Mucosa of rectum (tissue), 2 donors: ENCODE measurements at regions not wholly inside any gene's neighbourhood (a gene's known extent, or its start where the extent isn't known, plus 50 kb on each side); places are given as distances from the start of the nearest gene placed in this dataset.
"Not testable (repeated sequence)": the region's sequence is repeated elsewhere in the genome, so short reads cannot be mapped to it uniquely, and the experiment has no call there.

ENCODE experiments used
- H3K27ac ChIP-seq, 2 donors: one replicate each; pipeline ENCODE4 v1.7.0; 2013; ENCODE audit warnings: inconsistent platforms in 2 of 2, low read depth in 2 of 2, low read length in 2 of 2
- H3K27me3 ChIP-seq, 2 donors: one replicate each; pipeline ENCODE4 v1.7.0; 2013; ENCODE audit warnings: low read length in 2 of 2; ENCODE audit not compliant: control insufficient read depth in 2 of 2, insufficient read depth in 2 of 2
- H3K36me3 ChIP-seq, 2 donors: one replicate each; pipeline ENCODE4 v1.7.0; 2013; ENCODE audit warnings: low read length in 2 of 2; ENCODE audit not compliant: control insufficient read depth in 2 of 2, insufficient read depth in 2 of 2
- H3K4me1 ChIP-seq, 2 donors: one replicate each; pipeline ENCODE4 v1.7.0; 2013; ENCODE audit warnings: low read length in 2 of 2, mild to moderate bottlenecking in 1 of 2; ENCODE audit not compliant: control insufficient read depth in 2 of 2, insufficient read depth in 2 of 2
- H3K4me3 ChIP-seq, 2 donors: one replicate each; pipeline ENCODE4 v1.7.0; 2013; ENCODE audit warnings: low read length in 2 of 2
- H3K9ac ChIP-seq, 2 donors: one replicate each; pipeline ENCODE4 v1.7.0; 2013; ENCODE audit warnings: low read length in 2 of 2, low read depth in 1 of 2, mild to moderate bottlenecking in 1 of 2
- H3K9me3 ChIP-seq, 2 donors: one replicate each; pipeline ENCODE4 v1.7.0; 2013; ENCODE audit warnings: low read length in 2 of 2; ENCODE audit not compliant: control insufficient read depth in 2 of 2
- donor health status: healthy.
- donor health status: Normal muscosa, but diverticular disease.

- Histone ChIP-seq H3K9me3 (peaks cover 0 to 3% of the 10 kb centered on the region in 2 donors), H3K36me3 (no peaks in the 10 kb centered on the region), H3K4me1 (no peaks in the 10 kb centered on the region), H3K27ac (no peak overlapping the region), H3K9ac (no peak overlapping the region), H3K4me3 (no peak overlapping the region), H3K27me3 (no peaks in the 10 kb centered on the region)
Observed at GRCh38 chr2:16346671-16347070, 319.0 kb downstream of the CYRIA start.

- not testable (repeated sequence) for H3K27me3 ChIP-seq, H3K9ac ChIP-seq, H3K4me3 ChIP-seq, H3K4me1 ChIP-seq, H3K27ac ChIP-seq, H3K9me3 ChIP-seq, H3K36me3 ChIP-seq
Observed at GRCh38 chr2:16345231-16345630, 320.4 kb downstream of the CYRIA start.

GRCh38 chr2:16339206-16339605 is 326.4 kb downstream of the CYRIA start:
- Histone ChIP-seq H3K27ac (no peak overlapping the region), H3K36me3 (no peaks in the 10 kb centered on the region), H3K4me1 (no peaks in the 10 kb centered on the region), H3K9me3 (no peaks in the 10 kb centered on the region), H3K9ac (no peak overlapping the region), H3K4me3 (no peak overlapping the region), H3K27me3 (no peaks in the 10 kb centered on the region)

DNA sequence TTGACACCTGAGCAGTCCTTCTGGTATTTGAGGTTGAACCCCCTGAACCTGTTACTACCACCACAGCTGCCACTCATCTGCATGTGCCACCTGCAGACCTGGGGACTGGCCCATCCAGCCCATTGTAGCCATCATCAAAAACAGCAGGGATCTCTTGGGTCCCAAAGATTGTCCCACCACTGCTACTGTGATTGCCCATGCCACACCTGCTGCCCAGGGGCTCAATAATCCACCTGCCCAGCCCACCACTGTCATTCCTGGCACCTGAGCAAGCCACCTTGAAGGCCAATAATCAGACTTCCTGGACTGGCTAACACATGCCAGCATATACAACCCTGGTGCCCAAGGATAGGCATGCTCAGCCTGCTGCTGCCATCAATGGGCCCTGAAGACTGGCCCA is 327.6 kb downstream of the CYRIA start:
- no peaks in the 10 kb centered on the region for H3K9me3 ChIP-seq
- no peak overlapping the region for H3K4me3 ChIP-seq
- no peaks in the 10 kb centered on the region for H3K4me1 ChIP-seq
- H3K9ac ChIP-seq: no peak overlapping the region
- no peak overlapping the region for H3K27ac ChIP-seq
- no peaks in the 10 kb centered on the region for H3K27me3 ChIP-seq
- no peaks in the 10 kb centered on the region for H3K36me3 ChIP-seq

DNA sequence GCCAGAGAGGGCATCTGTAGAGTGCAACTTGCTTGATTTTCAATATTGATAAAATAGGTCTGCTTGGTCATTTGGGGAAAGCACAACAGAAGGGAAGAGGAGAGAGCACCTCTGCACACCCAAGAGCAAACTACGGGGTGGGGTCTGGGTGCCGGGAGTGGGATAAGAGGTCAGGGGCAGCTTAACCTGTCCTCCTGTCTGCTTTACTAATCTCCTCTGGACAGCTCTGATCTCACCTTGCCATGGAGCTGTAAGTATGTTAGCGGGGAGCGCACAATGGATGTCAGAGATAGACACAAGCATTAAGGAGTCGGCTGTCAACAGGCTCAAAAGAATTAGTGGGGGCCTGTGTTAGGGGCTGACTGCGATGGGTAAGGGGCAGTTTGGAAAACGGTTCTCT is 328.7 kb downstream of the CYRIA start:
- Histone ChIP-seq H3K4me3 (no peak overlapping the region), H3K9me3 (no peaks in the 10 kb centered on the region), H3K27me3 (no peaks in the 10 kb centered on the region), H3K27ac (no peak overlapping the region), H3K4me1 (no peaks in the 10 kb centered on the region), H3K9ac (no peak overlapping the region), H3K36me3 (no peaks in the 10 kb centered on the region)

DNA sequence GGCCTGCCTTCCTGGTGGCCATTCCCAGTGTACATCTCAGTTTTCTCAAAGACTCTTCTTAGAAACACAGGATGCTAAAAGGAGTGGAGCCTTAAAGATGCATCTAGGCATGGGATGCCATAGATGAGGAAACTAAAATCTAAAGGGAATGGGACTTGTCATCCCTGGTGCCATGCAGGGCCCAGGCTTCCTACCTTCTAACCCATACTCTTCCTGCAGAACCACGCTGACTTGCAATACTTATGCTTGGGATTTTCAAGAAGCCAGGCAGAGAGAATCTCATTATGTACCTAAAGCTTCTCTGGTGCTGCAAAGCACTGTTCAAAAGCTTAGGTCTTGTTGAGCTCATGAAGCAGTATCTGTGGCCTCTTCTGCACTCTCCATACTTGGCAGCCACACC is 329.1 kb downstream of the CYRIA start:
- Histone ChIP-seq H3K4me3 (no peak overlapping the region), H3K36me3 (no peaks in the 10 kb centered on the region), H3K27me3 (no peaks in the 10 kb centered on the region), H3K9me3 (no peaks in the 10 kb centered on the region), H3K9ac (no peak overlapping the region), H3K4me1 (no peaks in the 10 kb centered on the region), H3K27ac (no peak overlapping the region)

GRCh38 chr2:16335947-16336346 is 329.7 kb downstream of the CYRIA start:
- no peak overlapping the region for H3K4me3 ChIP-seq
- no peaks in the 10 kb centered on the region for H3K9me3 ChIP-seq
- H3K36me3 ChIP-seq: no peaks in the 10 kb centered on the region
- H3K9ac ChIP-seq: no peak overlapping the region
- no peaks in the 10 kb centered on the region for H3K27me3 ChIP-seq
- no peak overlapping the region for H3K27ac ChIP-seq
- no peaks in the 10 kb centered on the region for H3K4me1 ChIP-seq

DNA sequence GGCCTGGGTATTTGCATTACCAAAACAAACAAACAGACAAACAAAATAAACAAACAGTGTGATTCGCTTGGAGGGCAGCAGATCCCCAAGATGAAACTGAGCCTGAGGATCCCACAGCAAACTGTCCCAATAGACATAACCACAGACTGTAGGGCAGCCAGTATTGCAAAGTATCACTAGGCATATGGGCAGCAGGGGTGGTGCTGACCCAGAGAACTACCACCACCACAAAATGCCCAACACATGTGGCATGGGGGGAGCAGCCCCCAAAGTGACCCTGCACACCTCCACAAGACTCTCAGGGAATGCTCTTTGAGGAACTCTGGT is 330.1 kb downstream of the CYRIA start:
- H3K27me3 ChIP-seq: no peaks in the 10 kb centered on the region
- H3K9me3 ChIP-seq: no peaks in the 10 kb centered on the region
- H3K9ac ChIP-seq: no peak overlapping the region
- no peak overlapping the region for H3K27ac ChIP-seq
- no peaks in the 10 kb centered on the region for H3K4me1 ChIP-seq
- no peaks in the 10 kb centered on the region for H3K36me3 ChIP-seq
- no peak overlapping the region for H3K4me3 ChIP-seq

- no peaks in the 10 kb centered on the region for H3K36me3 ChIP-seq
- no peak overlapping the region for H3K27ac ChIP-seq
- H3K27me3 ChIP-seq: no peaks in the 10 kb centered on the region
- no peak overlapping the region for H3K4me3 ChIP-seq
- no peaks in the 10 kb centered on the region for H3K4me1 ChIP-seq
- no peaks in the 10 kb centered on the region for H3K9me3 ChIP-seq
- H3K9ac ChIP-seq: no peak overlapping the region
Observed at GRCh38 chr2:16334886-16335603, 330.6 kb downstream of the CYRIA start.

DNA sequence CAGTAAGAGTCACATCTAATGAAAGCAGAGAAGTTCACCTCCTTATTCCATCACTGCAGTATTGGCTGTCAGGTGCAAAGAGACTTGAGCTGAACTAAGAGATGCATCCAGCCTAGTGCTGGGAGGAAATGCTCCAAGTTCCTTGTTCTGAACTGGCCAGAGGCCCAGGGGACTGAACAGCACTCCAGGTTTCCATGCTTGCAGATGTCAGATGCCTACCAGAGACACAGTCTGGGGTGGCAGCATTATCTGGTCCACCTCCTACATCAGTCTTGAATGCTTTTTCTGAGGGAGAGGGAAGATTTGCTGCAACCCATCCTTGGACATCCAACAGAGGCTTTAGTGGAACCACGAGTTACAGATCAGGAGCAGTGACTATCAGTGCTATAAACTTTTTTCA is 331.3 kb downstream of the CYRIA start:
- H3K4me3 ChIP-seq: no peak overlapping the region
- H3K9me3 ChIP-seq: no peaks in the 10 kb centered on the region
- H3K9ac ChIP-seq: no peak overlapping the region
- H3K27ac ChIP-seq: no peak overlapping the region
- H3K36me3 ChIP-seq: no peaks in the 10 kb centered on the region
- H3K27me3 ChIP-seq: no peaks in the 10 kb centered on the region
- H3K4me1 ChIP-seq: no peaks in the 10 kb centered on the region

GRCh38 chr2:16333681-16334080 is 332.0 kb downstream of the CYRIA start:
- Histone ChIP-seq H3K4me1 (no peaks in the 10 kb centered on the region), H3K4me3 (no peak overlapping the region), H3K9ac (no peak overlapping the region), H3K36me3 (no peaks in the 10 kb centered on the region), H3K27ac (no peak overlapping the region), H3K9me3 (no peaks in the 10 kb centered on the region), H3K27me3 (no peaks in the 10 kb centered on the region)
